Smooth muscle cell (in vitro differentiated cells): ENCODE measurements at regions not wholly inside any gene's neighbourhood (a gene's known extent, or its start where the extent isn't known, plus 50 kb on each side); places are given as distances from the start of the nearest gene placed in this dataset.

Experiments used
- DNase-seq: peaks from one replicate; lab custom pipeline; 2025; ENCODE audit not compliant: unreplicated experiment; lab: John Stamatoyannopoulos, UW
- H2AFZ ChIP-seq: fragments of 200-600 bp; sonication (generic); 2 replicates; pipeline ENCODE4 v1.6.0; 2016; ENCODE audit warnings: antibody characterized with exemption, low read depth, mild to moderate bottlenecking
- H3F3A ChIP-seq: fragments of 200-600 bp; sonication (generic); 2 replicates; pipeline ENCODE4 v1.6.0; 2017; ENCODE audit warnings: antibody characterized with exemption, low read depth
- H3K27ac ChIP-seq: fragments of 200-600 bp; sonication (generic); 2 replicates; pipeline ENCODE4 v1.5.1; 2016; ENCODE audit warnings: low read depth, mild to moderate bottlenecking
- H3K27me3 ChIP-seq: fragments of 200-600 bp; sonication (generic); 2 replicates; pipeline ENCODE4 v1.6.1; 2016; ENCODE audit warnings: low read depth, mild to moderate bottlenecking
- H3K36me3 ChIP-seq: fragments of 200-600 bp; sonication (generic); 2 replicates; pipeline ENCODE4 v1.5.1; 2016; ENCODE audit warnings: low read depth
- H3K4me1 ChIP-seq: fragments of 200-600 bp; sonication (generic); 2 replicates; pipeline ENCODE4 v1.5.1; 2016; ENCODE audit warnings: low read depth
- H3K4me2 ChIP-seq: fragments of 200-600 bp; sonication (generic); 2 replicates; pipeline ENCODE4 v1.6.0; 2016; ENCODE audit warnings: mild to moderate bottlenecking
- H3K4me3 ChIP-seq: fragments of 200-600 bp; sonication (generic); 2 replicates; pipeline ENCODE4 v1.5.1; 2016; ENCODE audit warnings: mild to moderate bottlenecking
- H3K79me2 ChIP-seq: fragments of 200-600 bp; sonication (generic); 2 replicates; pipeline ENCODE4 v1.6.0; 2016; ENCODE audit warnings: low read depth, mild to moderate bottlenecking
- H3K9ac ChIP-seq: fragments of 200-600 bp; sonication (generic); 2 replicates; pipeline ENCODE4 v1.6.0; 2016; ENCODE audit warnings: low read depth
- H3K9me3 ChIP-seq: fragments of 200-600 bp; sonication (generic); replicated peaks from 2 replicates; pipeline ENCODE4 v1.5.1; 2016; ENCODE audit warnings: low read depth
- H4K20me1 ChIP-seq: fragments of 200-600 bp; sonication (generic); 2 replicates; pipeline ENCODE4 v1.6.0; 2016; ENCODE audit warnings: low read depth
- WGBS: methylation state at CpG from one replicate; pipeline ENCODE4 v1.1.7; 2016; ENCODE audit warnings: low lambda C conversion rate; 5-methylcytosine and 5-hydroxymethylcytosine counted together
- TF ChIP-seq, protein P1 (sequence below): fragments of 200-600 bp; sonication (generic); IDR thresholded peaks from 2 replicates; pipeline ENCODE4 v1.5.1; 2017; ENCODE audit warnings: borderline replicate concordance, mild to moderate bottlenecking, antibody characterized with exemption; ENCODE audit not compliant: insufficient read depth, poor library complexity, severe bottlenecking

DNA sequence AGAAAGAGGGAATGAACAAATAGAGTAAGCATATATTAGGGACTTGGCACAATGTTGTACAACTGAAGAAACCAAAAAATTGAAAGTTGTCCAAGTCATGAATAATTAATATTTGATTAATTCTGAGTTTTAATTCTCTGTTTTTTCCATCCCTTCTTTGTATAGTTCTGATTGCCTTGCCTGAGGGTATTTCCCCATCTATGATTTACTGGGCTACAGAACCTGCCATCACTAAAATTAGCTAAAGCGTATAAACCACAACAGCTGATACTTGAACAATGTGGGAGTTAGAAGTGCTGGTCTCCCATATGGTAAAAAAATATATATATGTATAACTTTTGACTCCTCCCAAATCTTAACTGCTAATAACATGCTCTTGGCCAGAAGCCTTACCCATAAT, 1253.5 kb upstream of the CDH6 start:
- no peaks in the 10 kb centered on the region for H4K20me1 ChIP-seq
- no peak overlapping the region for H2AFZ ChIP-seq
- no peak overlapping the region for H3K4me2 ChIP-seq
- no peaks in the 10 kb centered on the region for H3K27me3 ChIP-seq
- TF ChIP-seq, protein P1, sequence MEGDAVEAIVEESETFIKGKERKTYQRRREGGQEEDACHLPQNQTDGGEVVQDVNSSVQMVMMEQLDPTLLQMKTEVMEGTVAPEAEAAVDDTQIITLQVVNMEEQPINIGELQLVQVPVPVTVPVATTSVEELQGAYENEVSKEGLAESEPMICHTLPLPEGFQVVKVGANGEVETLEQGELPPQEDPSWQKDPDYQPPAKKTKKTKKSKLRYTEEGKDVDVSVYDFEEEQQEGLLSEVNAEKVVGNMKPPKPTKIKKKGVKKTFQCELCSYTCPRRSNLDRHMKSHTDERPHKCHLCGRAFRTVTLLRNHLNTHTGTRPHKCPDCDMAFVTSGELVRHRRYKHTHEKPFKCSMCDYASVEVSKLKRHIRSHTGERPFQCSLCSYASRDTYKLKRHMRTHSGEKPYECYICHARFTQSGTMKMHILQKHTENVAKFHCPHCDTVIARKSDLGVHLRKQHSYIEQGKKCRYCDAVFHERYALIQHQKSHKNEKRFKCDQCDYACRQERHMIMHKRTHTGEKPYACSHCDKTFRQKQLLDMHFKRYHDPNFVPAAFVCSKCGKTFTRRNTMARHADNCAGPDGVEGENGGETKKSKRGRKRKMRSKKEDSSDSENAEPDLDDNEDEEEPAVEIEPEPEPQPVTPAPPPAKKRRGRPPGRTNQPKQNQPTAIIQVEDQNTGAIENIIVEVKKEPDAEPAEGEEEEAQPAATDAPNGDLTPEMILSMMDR, result no peak
- DNase-seq, result no peak
- whole genome bisulfite sequencing, result 93% methylated on average over 1 of the region's 1 CpG
- H3K79me2 ChIP-seq, result no peaks in the 10 kb centered on the region
- no peaks in the 10 kb centered on the region for H3K4me1 ChIP-seq
- H3K9me3 ChIP-seq, result no peaks in the 10 kb centered on the region
- H3K4me3 ChIP-seq, result no peak overlapping the region
- no peak overlapping the region for H3K9ac ChIP-seq
- H3K27ac ChIP-seq, result no peak overlapping the region
- H3K36me3 ChIP-seq, result no peaks in the 10 kb centered on the region
- H3F3A ChIP-seq, result no peaks in the 10 kb centered on the region

DNA sequence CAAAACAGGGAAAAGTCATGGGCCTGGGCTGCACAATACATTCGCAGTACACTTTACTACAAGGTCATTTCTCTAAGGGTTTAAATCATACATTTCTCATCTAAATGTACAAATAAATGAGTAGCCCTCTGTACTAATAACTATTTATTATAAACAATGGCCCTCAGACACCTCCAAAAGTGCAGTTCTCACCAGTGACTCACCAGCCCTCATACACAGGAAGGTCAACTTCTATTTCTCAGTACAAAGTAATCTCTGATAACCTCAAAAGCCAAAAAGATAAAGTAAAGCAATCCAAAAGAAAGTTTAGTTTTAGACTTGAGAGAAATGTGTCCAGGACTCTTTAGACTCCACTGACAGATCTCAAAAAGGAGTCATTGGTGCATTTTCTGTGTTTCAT, 1258.1 kb upstream of the CDH6 start:
- WGBS, result 88% methylated on average over 1 of the region's 1 CpG
- Histone ChIP-seq H4K20me1 (no peaks in the 10 kb centered on the region), H3K36me3 (no peaks in the 10 kb centered on the region), H3K4me2 (no peak overlapping the region), H3K9ac (no peak overlapping the region), H3F3A (no peaks in the 10 kb centered on the region), H3K4me3 (no peak overlapping the region), H3K27me3 (no peaks in the 10 kb centered on the region), H3K79me2 (no peaks in the 10 kb centered on the region), H2AFZ (no peak overlapping the region), H3K4me1 (no peaks in the 10 kb centered on the region), H3K9me3 (no peaks in the 10 kb centered on the region), H3K27ac (no peak overlapping the region)
- no peak for DNase-seq
- TF ChIP-seq, protein P1, result no peak

DNA sequence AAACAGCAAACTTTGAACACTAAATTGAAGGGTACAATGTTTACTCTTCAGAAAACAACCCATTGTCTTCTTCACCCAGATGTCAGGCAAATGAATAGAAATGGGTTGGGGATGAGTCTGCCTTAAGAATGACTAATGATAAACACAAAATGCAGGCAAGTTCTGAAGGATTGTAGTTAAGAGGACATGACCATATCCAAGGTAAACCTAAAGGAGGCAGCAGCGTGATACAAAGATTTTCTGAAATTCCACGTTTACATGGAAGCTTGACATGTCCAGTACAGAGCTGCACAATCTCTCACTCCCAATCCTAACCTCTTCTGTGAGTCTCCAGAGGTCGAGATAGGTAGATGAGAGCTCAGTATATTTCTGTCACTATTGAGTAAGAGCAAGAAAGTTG, 1263.2 kb upstream of the CDH6 start:
- H3K36me3 ChIP-seq, result no peaks in the 10 kb centered on the region
- H4K20me1 ChIP-seq, result no peaks in the 10 kb centered on the region
- no peaks in the 10 kb centered on the region for H3K4me1 ChIP-seq
- no peak overlapping the region for H3K9ac ChIP-seq
- TF ChIP-seq, protein P1, result no peak
- H3K4me3 ChIP-seq, result no peak overlapping the region
- H3K79me2 ChIP-seq, result no peaks in the 10 kb centered on the region
- 78% methylated on average over 3 of the region's 3 CpGs for WGBS
- H3K27ac ChIP-seq, result no peak overlapping the region
- no peak for DNase-seq
- no peak overlapping the region for H3K4me2 ChIP-seq
- no peak overlapping the region for H2AFZ ChIP-seq
- H3K9me3 ChIP-seq, result no peaks in the 10 kb centered on the region
- no peaks in the 10 kb centered on the region for H3K27me3 ChIP-seq
- no peaks in the 10 kb centered on the region for H3F3A ChIP-seq

DNA sequence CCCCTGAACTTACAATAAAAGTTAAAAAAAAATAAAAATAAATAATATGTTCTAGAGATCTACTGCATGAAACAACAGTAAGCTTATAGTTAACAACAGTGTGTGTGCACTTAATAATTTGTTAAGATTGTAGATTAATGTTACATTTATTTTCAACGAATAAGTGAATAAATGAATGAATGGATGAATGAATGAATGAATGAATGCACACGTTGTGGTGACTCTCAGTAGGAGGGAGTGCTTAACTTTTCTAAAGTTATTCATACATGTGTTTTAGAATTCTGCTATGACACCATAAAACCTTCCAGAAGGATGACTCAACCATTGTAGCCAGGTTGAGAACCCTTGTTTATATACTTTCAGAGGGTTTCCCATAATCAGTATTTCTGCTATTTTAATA, 1269.4 kb upstream of the CDH6 start:
- H3K27me3 ChIP-seq, result no peaks in the 10 kb centered on the region
- H4K20me1 ChIP-seq, result no peaks in the 10 kb centered on the region
- H3K36me3 ChIP-seq, result no peaks in the 10 kb centered on the region
- no peaks in the 10 kb centered on the region for H3F3A ChIP-seq
- no peaks in the 10 kb centered on the region for H3K4me1 ChIP-seq
- no peak overlapping the region for H3K27ac ChIP-seq
- TF ChIP-seq, protein P1, result no peak
- no peak for DNase-seq
- H3K79me2 ChIP-seq, result no peaks in the 10 kb centered on the region
- H3K9me3 ChIP-seq, result no peaks in the 10 kb centered on the region
- 78% methylated on average over 2 of the region's 2 CpGs for WGBS
- H3K4me3 ChIP-seq, result no peak overlapping the region
- no peak overlapping the region for H2AFZ ChIP-seq
- no peak overlapping the region for H3K4me2 ChIP-seq
- H3K9ac ChIP-seq, result no peak overlapping the region
